Mucosa of descending colon (tissue), 3 donors: ENCODE measurements at regions not wholly inside any gene's neighbourhood (a gene's known extent, or its start where the extent isn't known, plus 50 kb on each side); places are given as distances from the start of the nearest gene placed in this dataset.

Source experiments
- ATAC-seq: fragments of 200-7000 bp; cut with Tn5 transposase; one replicate; pipeline ENCODE4 v1.9.1; 2020; ENCODE audit warnings: mild to moderate bottlenecking, moderate library complexity
- DNase-seq, 3 donors: peaks; one replicate each; pipeline ENCODE4 v3.0.0-alpha.2; 2020
- H3K36me3 ChIP-seq: fragments of 200-600 bp; one replicate; pipeline ENCODE4 v1.8.0; 2021; ENCODE audit warnings: low read depth, mild to moderate bottlenecking
- H3K4me1 ChIP-seq: fragments of 200-600 bp; one replicate; pipeline ENCODE4 v1.8.0; 2021; ENCODE audit warnings: low read depth, mild to moderate bottlenecking
- H3K4me3 ChIP-seq: fragments of 200-600 bp; one replicate; pipeline ENCODE4 v1.8.0; 2021; ENCODE audit warnings: mild to moderate bottlenecking
- H3K9me3 ChIP-seq: fragments of 200-600 bp; one replicate; pipeline ENCODE4 v1.8.0; 2021; ENCODE audit warnings: mild to moderate bottlenecking
- CTCF ChIP-seq: fragments of 200-600 bp; IDR thresholded peaks from one replicate; pipeline ENCODE4 v1.8.0; 2022; ENCODE audit warnings: antibody characterized with exemption, mild to moderate bottlenecking
- intact Hi-C, 2 donors: fragments of 100-400 bp; cut with DNase I in 1 of 2; cut with micrococcal nuclease in 1 of 2; formaldehyde crosslinking; loops; one replicate each; pipeline versions ENCODE4 v1.11.0 to v1.11.1; 2022; cut with DNase I, micrococcal nuclease
- donor health status: DM: no; HTN: no; CAD: no; lungs with moderate emphysema.
- donor health status: DM: no; HTN: no; CAD: no.
- donor health status: DM: no; HTN: yes; CAD: no.

DNA sequence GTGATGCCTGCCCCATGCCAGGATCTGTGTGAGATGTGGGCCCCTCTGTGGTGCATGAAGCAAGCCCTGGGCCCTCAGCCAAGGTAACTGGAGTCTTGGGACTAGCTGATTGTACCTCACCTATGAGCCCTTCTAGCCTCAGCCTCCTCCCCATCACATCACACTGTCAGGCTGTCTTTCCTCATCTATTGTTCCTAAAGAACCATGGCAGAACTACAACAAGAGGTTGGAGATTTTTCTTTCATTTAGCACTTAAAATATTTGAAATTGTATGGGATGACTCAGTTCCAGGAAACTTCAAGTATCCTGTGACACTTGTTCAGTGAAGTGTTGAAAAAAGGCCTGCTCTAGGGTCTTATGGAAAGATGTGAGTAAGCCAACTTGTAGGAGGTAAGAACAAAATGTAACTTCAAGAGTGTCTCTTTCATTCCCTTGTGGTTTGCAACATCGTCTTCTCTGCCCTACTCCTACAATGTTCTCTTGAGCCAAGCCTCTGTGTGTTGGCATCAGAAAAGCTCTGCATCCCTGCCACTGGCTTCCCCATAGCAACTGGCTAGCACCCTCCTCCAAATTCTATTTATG, 58.7 kb upstream of the TIPARP start:
- Histone ChIP-seq H3K4me3 (no peak overlapping the region), H3K4me1 (no peaks in the 10 kb centered on the region), H3K9me3 (no peaks in the 10 kb centered on the region), H3K36me3 (no peaks in the 10 kb centered on the region)
- intact Hi-C loops = no loop called here
- ATAC-seq (no peak), DNase-seq (no peak)
- TF ChIP-seq CTCF = no peak

DNA sequence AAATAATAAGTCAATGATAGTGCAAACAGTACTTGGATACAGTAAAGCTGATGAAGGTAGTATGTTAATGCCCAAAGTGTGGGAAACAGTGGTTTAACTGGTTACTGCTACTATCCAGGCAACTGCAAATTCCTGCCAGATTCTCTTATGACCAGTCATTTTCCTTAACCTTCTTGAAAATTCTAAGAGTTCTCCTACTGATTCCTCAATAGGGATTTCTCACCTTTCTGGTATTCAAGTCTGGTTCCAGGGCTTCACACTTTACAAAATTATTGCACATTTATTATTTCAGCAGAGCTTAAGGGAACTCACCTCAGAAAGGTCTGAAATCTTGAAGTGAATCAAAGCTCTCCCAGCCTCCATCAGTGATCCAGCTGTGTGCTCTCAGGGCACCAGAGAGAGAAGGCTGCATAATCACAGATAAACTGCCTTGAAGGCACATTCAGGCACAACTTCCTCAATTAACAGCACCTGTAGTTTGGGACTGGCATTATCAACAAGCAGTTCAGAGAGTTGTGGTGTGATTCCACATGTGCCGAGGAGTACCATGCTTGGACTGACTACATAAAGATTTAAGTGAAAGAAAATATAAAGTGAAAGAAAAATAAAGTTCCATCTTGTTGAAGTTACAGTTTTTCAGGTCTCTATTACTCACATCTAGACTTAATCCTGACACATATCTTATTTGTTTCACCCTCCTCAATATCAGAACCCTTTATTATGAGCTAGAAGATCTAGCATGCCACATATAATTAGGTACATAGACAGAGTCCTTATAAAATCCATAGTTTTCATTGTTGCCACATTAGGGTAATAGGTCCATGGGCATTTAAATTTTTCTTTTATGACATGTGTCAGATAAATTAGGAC, 59.5 kb upstream of the TIPARP start:
- intact Hi-C loops = no loop called here

GRCh38 chr3:156612903-156613302, 58.0 kb upstream of the SSR3 start:
- intact Hi-C loops = no loop called here

More for the DNA sequence above, 59.5 kb upstream of the TIPARP start:
- Histone ChIP-seq H3K4me3 (no peak overlapping the region), H3K36me3 (no peaks in the 10 kb centered on the region), H3K4me1 (no peaks in the 10 kb centered on the region), H3K9me3 (no peaks in the 10 kb centered on the region)
- no peak for TF ChIP-seq CTCF
- ATAC-seq = peak; percentile 71
- peak in 1 of 3 donors; percentile 12 for DNase-seq

DNA sequence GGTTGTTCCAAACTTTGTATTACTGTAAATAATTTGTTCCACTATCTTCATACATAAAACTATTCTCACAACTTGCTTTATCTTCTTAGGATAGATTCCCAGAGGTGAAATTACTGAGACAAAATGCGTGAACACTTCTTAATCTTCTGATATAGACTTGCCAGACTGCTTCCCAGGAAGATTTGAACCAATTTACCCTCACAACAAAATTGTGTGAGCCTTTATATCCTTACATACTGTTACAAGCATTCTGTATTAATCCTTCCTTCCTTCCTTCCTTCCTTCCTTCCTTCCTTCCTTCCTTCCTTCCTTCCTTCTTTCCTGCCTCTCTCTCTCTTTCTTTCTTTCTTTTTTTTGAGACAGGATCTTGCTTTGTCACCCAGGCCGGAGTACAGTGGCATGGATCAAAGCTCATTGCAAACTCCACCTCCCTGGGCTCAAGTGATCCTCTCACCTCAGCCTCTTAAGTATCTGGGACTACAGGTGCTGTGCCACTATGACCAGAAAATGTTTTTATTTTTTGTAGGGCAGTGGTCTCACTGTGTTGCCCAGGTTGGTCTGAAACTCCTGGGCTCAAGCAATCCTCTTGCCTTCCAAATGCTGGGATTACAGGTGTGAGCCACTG, 57.1 kb upstream of the SSR3 start:
- no peak overlapping the region for H3K4me3 ChIP-seq
- no peaks in the 10 kb centered on the region for H3K4me1 ChIP-seq
- no peak for TF ChIP-seq CTCF
- no peak for ATAC-seq
- intact Hi-C loops = no loop called here
- no peaks in the 10 kb centered on the region for H3K36me3 ChIP-seq
- no peak for DNase-seq
- no peaks in the 10 kb centered on the region for H3K9me3 ChIP-seq

More at GRCh38 chr3:156612903-156613302, 58.0 kb upstream of the SSR3 start:
- no peak for TF ChIP-seq CTCF
- no peaks in the 10 kb centered on the region for H3K9me3 ChIP-seq
- no peak for ATAC-seq
- DNase-seq = no peak
- H3K4me3 ChIP-seq = no peak overlapping the region
- no peaks in the 10 kb centered on the region for H3K36me3 ChIP-seq
- H3K4me1 ChIP-seq = no peaks in the 10 kb centered on the region

DNA sequence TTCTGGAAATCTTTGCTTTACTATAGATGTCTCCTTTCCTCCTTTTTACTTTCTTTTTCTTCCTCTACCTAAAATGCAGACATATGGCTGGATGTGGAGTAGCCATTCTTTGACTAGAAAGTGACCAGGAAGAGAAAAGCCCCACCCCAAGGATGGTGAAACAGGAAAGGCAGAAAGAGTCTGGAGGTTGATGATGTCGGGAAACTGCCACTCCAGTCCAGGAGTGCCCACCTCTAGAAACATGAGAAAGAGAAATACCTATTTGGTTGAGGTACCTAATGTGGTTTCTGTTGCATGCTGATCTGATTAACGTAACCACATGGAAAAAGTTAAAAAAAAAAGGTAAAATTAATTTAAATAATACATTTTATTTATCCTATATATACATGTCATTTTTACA, 55.2 kb upstream of the SSR3 start:
- no peaks in the 10 kb centered on the region for H3K36me3 ChIP-seq
- intact Hi-C loops = no loop called here
- DNase-seq (no peak), ATAC-seq (peak; percentile 20)
- H3K4me1 ChIP-seq = no peaks in the 10 kb centered on the region
- H3K9me3 ChIP-seq = no peaks in the 10 kb centered on the region
- H3K4me3 ChIP-seq = no peak overlapping the region
- no peak for TF ChIP-seq CTCF
